IMR-90 (cell line): ENCODE measurements at regions not wholly inside any gene's neighbourhood (a gene's known extent, or its start where the extent isn't known, plus 50 kb on each side); places are given as distances from the start of the nearest gene placed in this dataset.

ENCODE experiments used
- ATAC-seq: fragments of 200-7000 bp; cut with Tn5 transposase; 2 replicates; pipeline ENCODE4 v1.9.1; 2020; ENCODE audit warnings: low read depth, mild to moderate bottlenecking, moderate library complexity
- BruUV-seq: library from RNA; stranded (reverse); fragments of 400-500 nt; replicated peaks from 2 replicates; lab custom pipeline; 2021; lab: Mats Ljungman, UMichigan
- CTCF ChIA-PET: fragments of 300-600 bp; formaldehyde crosslinking; extraction: SDS; loops from one replicate; lab custom pipeline; 2021; ENCODE audit warnings: antibody characterized with exemption; lab: Yijun Ruan, JAX
- POLR2A ChIA-PET: fragments of 300-600 bp; sonication (Branson Sonifier 250); formaldehyde crosslinking; loops from one replicate; lab custom pipeline; 2022; ENCODE audit warnings: antibody characterized with exemption; ENCODE audit not compliant: unreplicated experiment; lab: Charles Lee
- DNase-seq: peaks from one replicate; pipeline ENCODE4 v3.0.0; 2013
- H2AFZ ChIP-seq: replicated peaks from 2 replicates; pipeline ENCODE3; 2013; ENCODE audit warnings: low read length, mild to moderate bottlenecking; ENCODE audit not compliant: poor library complexity
- H2AK5ac ChIP-seq: 2 replicates; pipeline ENCODE4 v1.6.1; 2013; ENCODE audit warnings: low read depth, low read length, inconsistent platforms
- H2AK9ac ChIP-seq: replicated peaks from 2 replicates; pipeline ENCODE3; 2013; ENCODE audit warnings: mild to moderate bottlenecking, low read depth, low read length, moderate library complexity; ENCODE audit not compliant: poor library complexity
- H2BK120ac ChIP-seq: 2 replicates; pipeline ENCODE4 v1.6.1; 2013; ENCODE audit warnings: low read depth, low read length, inconsistent platforms
- H2BK15ac ChIP-seq: 3 replicates; pipeline ENCODE4 v1.6.1; 2013; ENCODE audit warnings: low read depth, low read length, inconsistent platforms
- H2BK20ac ChIP-seq: 2 replicates; pipeline ENCODE4 v1.6.1; 2013; ENCODE audit warnings: low read depth, mild to moderate bottlenecking, inconsistent platforms, low read length, moderate library complexity
- H2BK5ac ChIP-seq: 2 replicates; pipeline ENCODE4 v1.6.1; 2013; ENCODE audit warnings: mild to moderate bottlenecking, low read depth, low read length, inconsistent platforms; ENCODE audit not compliant: poor library complexity, severe bottlenecking
- H3K14ac ChIP-seq: replicated peaks from 2 replicates; pipeline ENCODE4 v1.6.1; 2013; ENCODE audit warnings: low read depth, low read length, inconsistent platforms
- H3K18ac ChIP-seq: 2 replicates; pipeline ENCODE4 v1.6.1; 2013; ENCODE audit warnings: low read depth, low read length, control low read depth
- H3K23ac ChIP-seq: 2 replicates; pipeline ENCODE4 v1.6.1; 2013; ENCODE audit warnings: low read depth, low read length, inconsistent platforms
- H3K27ac ChIP-seq: 2 replicates; pipeline ENCODE4 v1.5.1; 2013; ENCODE audit warnings: mild to moderate bottlenecking, control low read depth, low read length; ENCODE audit not compliant: insufficient read depth
- H3K27me3 ChIP-seq: 2 replicates; pipeline ENCODE4 v1.6.1; 2013; ENCODE audit warnings: low read length; ENCODE audit not compliant: control insufficient read depth, insufficient read depth
- H3K36me3 ChIP-seq: 2 replicates; pipeline ENCODE4 v1.6.1; 2013; ENCODE audit warnings: low read length, mixed read lengths; ENCODE audit not compliant: control insufficient read depth, insufficient read depth
- H3K4ac ChIP-seq: 2 replicates; pipeline ENCODE4 v1.6.1; 2013; ENCODE audit warnings: low read depth, low read length, inconsistent platforms
- H3K4me1 ChIP-seq: 2 replicates; pipeline ENCODE4 v1.6.1; 2013; ENCODE audit warnings: low read length, mixed read lengths; ENCODE audit not compliant: control insufficient read depth, insufficient read depth
- H3K4me2 ChIP-seq: 2 replicates; pipeline ENCODE4 v1.6.1; 2013; ENCODE audit warnings: low read depth, mild to moderate bottlenecking, control low read depth, low read length, moderate library complexity
- H3K4me3 ChIP-seq: 2 replicates; pipeline ENCODE4 v1.5.1; 2013; ENCODE audit warnings: low read depth, mild to moderate bottlenecking, control low read depth, low read length, moderate library complexity; ENCODE audit not compliant: insufficient read depth
- H3K56ac ChIP-seq: 2 replicates; pipeline ENCODE4 v1.6.1; 2013; ENCODE audit warnings: low read length, inconsistent platforms; ENCODE audit not compliant: insufficient read depth; ENCODE audit errors: extremely low read depth
- H3K79me1 ChIP-seq, 2 experiments: 2 replicates each; pipeline ENCODE4 v1.6.1; 2013; ENCODE audit warnings: low read length in 2 of 2, inconsistent platforms in 1 of 2, low read depth in 1 of 2
- H3K9ac ChIP-seq: 2 replicates; pipeline ENCODE4 v1.6.1; 2013; ENCODE audit warnings: low read depth, low read length, control low read depth
- H3K9me1 ChIP-seq: 2 replicates; pipeline ENCODE4 v1.6.1; 2013; ENCODE audit warnings: low read length, inconsistent platforms; ENCODE audit not compliant: insufficient read depth
- H3K9me3 ChIP-seq: 2 replicates; pipeline ENCODE4 v1.6.1; 2013; ENCODE audit warnings: low read length; ENCODE audit not compliant: control insufficient read depth, insufficient read depth
- H4K20me1 ChIP-seq: 2 replicates; pipeline ENCODE4 v1.6.1; 2013; ENCODE audit warnings: low read length, inconsistent platforms; ENCODE audit not compliant: insufficient read depth
- H4K5ac ChIP-seq: 2 replicates; pipeline ENCODE4 v1.6.1; 2013; ENCODE audit warnings: mild to moderate bottlenecking, low read depth, low read length, control low read depth
- H4K8ac ChIP-seq, 2 experiments: 2 replicates each; pipeline ENCODE4 v1.6.1; 2013; ENCODE audit warnings: low read depth in 2 of 2, low read length in 2 of 2, control low read depth in 1 of 2, inconsistent platforms in 1 of 2
- H4K91ac ChIP-seq: 2 replicates; pipeline ENCODE4 v1.6.1; 2013; ENCODE audit warnings: low read depth, low read length, inconsistent platforms; ENCODE audit not compliant: insufficient read depth
- BHLHE40 ChIP-seq: fragments of 150-350 bp; IDR thresholded peaks from 2 replicates; pipeline ENCODE4 v1.6.1; 2016; ENCODE audit warnings: mild to moderate bottlenecking, low read depth, low read length
- CEBPB ChIP-seq: IDR thresholded peaks from 2 replicates; pipeline ENCODE4 v1.6.1; 2012; ENCODE audit warnings: low read depth, low read length, improper control_type of control experiment
- CHD1 ChIP-seq: IDR thresholded peaks from 2 replicates; pipeline ENCODE4 v1.6.1; 2012; ENCODE audit warnings: low read depth, low read length, improper control_type of control experiment
- CTCF ChIP-seq: conservative IDR thresholded peaks from 2 replicates; pipeline ENCODE4 v1.5.1; 2012; ENCODE audit warnings: mild to moderate bottlenecking, low read depth, low read length, improper control_type of control experiment
- ELK1 ChIP-seq: fragments of 150-350 bp; IDR thresholded peaks from 2 replicates; pipeline ENCODE4 v1.6.1; 2016; ENCODE audit warnings: low read depth, mild to moderate bottlenecking, low read length, moderate library complexity, borderline replicate concordance
- MAFK ChIP-seq: IDR thresholded peaks from 2 replicates; pipeline ENCODE4 v1.6.1; 2012; ENCODE audit warnings: low read depth, low read length, improper control_type of control experiment
- MXI1 ChIP-seq: IDR thresholded peaks from 2 replicates; pipeline ENCODE4 v1.6.1; 2012; ENCODE audit warnings: low read depth, mild to moderate bottlenecking, low read length, moderate library complexity, borderline replicate concordance
- RAD21 ChIP-seq: IDR thresholded peaks from 2 replicates; pipeline ENCODE4 v1.6.1; 2012; ENCODE audit warnings: low read length, improper control_type of control experiment
- RCOR1 ChIP-seq: IDR thresholded peaks from 2 replicates; pipeline ENCODE4 v1.6.1; 2012; ENCODE audit warnings: mild to moderate bottlenecking, low read length, improper control_type of control experiment; ENCODE audit not compliant: insufficient replicate concordance
- RFX5 ChIP-seq: IDR thresholded peaks from 2 replicates; pipeline ENCODE4 v1.8.0; 2012; ENCODE audit warnings: low read depth, mild to moderate bottlenecking, low read length, moderate library complexity
- WGBS, 2 experiments: methylation state at CpG; one replicate each; pipeline versions ENCODE4 v1.1.5 to v1.1.7; 2013; ENCODE audit warnings: missing lambda C conversion rate in 2 of 2; ENCODE audit not compliant: insufficient read length in 1 of 2; ENCODE audit errors: extremely low coverage in 2 of 2; 5-methylcytosine and 5-hydroxymethylcytosine counted together
- dilution Hi-C: fragments of 300-500 bp; cut with HindIII; formaldehyde crosslinking; loops from one replicate; pipeline ENCODE4 v1.14.3; 2018; ENCODE audit warnings: low sequenced_read_pairs; ENCODE audit not compliant: unreplicated experiment
- in situ Hi-C: fragments of 300-500 bp; cut with MboI; formaldehyde crosslinking; loops from 3 replicates; pipeline ENCODE4 v1.14.3; 2019; ENCODE audit warnings: low sequenced_read_pairs, inconsistent platforms, mixed read lengths
- intact Hi-C: fragments of 100-400 bp; cut with micrococcal nuclease; formaldehyde crosslinking; loops from 2 replicates; pipeline ENCODE4 v1.10.0; 2022

DNA sequence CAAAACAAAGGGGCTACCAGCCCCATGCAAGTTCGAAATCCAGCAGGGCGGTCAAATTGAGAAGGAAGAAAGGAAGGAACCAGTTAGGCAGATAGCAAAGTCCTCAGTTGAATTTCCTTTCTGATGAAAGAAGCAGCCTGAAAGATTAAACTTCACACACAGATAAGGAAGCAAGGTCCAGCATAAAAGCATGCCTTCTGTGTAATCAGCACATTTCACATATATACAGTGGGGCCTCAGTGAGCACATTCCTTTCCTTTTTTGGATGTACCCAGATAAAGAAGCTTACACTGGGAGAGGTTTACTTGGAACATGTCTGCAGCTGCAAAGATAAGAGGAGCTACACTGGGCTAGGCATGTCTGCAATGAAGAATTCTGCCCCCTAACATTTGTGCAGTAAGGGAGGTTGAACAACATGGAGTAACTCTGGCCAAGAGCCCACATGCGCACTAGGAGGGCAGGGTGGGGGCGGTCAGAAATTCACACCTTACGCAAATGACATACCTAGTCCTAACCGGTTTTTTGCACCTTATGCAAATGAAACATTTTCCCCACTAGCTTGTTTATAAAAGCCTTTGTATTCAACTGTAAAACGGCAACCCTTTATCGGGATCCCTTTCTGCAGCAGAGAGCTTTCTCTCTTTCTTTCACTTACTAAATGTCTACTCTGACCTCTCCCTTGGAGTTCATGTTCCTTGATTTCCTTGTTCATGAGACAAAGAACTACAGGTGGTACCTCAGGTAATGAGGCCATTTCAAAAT is 149.7 kb upstream of the FBXL17 start:
- peak overlapping the region; percentile 87 for H2AK5ac ChIP-seq
- dilution Hi-C loops: no loop called here
- peak overlapping the region; percentile 96 for H3K56ac ChIP-seq
- H3K14ac ChIP-seq: peak overlapping the region; percentile 97
- no peaks in the 10 kb centered on the region for H3K79me1 ChIP-seq
- H3K36me3 ChIP-seq: no peaks in the 10 kb centered on the region
- in situ Hi-C loops: no loop called here
- H3K18ac ChIP-seq: peak overlapping the region; percentile 98
- peak overlapping the region; percentile 98 for H2BK15ac ChIP-seq
- H3K9me1 ChIP-seq: no peaks in the 10 kb centered on the region; the same call in 1 of the 2 replicates
- no peaks in the 10 kb centered on the region; the same call in 1 of the 2 replicates for H3K9me3 ChIP-seq
- ATAC-seq (peak; percentile 95), DNase-seq (peak; percentile 91)
- WGBS, 2 experiments: 52% methylated on average over 3 of the region's 8 CpGs; no CpG with 5 or more reads in 1 of the 2 experiments
- ChIA-PET CTCF (interaction anchor here (0.5 to 0.6 kb wide), 2 partner anchors 484 to 921 kb away, joined by 3 read pairs; no protein-coding TSS in a partner anchor), POLR2A (no interaction called here)
- peak overlapping the region; percentile 80 for H3K9ac ChIP-seq
- peak overlapping the region; percentile 96 to 98 for H4K8ac ChIP-seq
- H3K4ac ChIP-seq: peak overlapping the region; percentile 98
- H2BK20ac ChIP-seq: peak overlapping the region; percentile 98
- no peaks in the 10 kb centered on the region for H3K27me3 ChIP-seq
- H3K4me3 ChIP-seq: no peak overlapping the region
- peak overlapping the region; percentile 99 for H2BK120ac ChIP-seq
- H2BK5ac ChIP-seq: peak overlapping the region; percentile 99
- intact Hi-C loops: loop anchor here (1.0 kb wide), 1 partner anchor 29 kb away; no protein-coding TSS in a partner anchor
- peak overlapping the region; percentile 97 for H4K91ac ChIP-seq
- H4K20me1 ChIP-seq: no peaks in the 10 kb centered on the region
- peak overlapping the region; percentile 35; the same call in 1 of the 2 replicates for H3K4me2 ChIP-seq
- H2AK9ac ChIP-seq: peak overlapping the region; percentile 92
- no peak for TF ChIP-seq RAD21
- TF ChIP-seq MXI1: no peak
- no peak for TF ChIP-seq RCOR1
- TF ChIP-seq MAFK: peak; percentile 72
- TF ChIP-seq CEBPB: 0 out of 2 replicates have a peak, but pooled peaks have one; percentile 16
- no peak for TF ChIP-seq CHD1
- no peak for TF ChIP-seq CTCF
- TF ChIP-seq RFX5: no peak
- TF ChIP-seq ELK1: no peak
- TF ChIP-seq BHLHE40: peak; percentile 55; the same call in 1 of the 2 replicates
- peak overlapping the region; percentile 78 for H2AFZ ChIP-seq
- H4K5ac ChIP-seq: peak overlapping the region; percentile 98
- H3K23ac ChIP-seq: peak overlapping the region; percentile 88
- no TSS peak for BruUV-seq
- H3K27ac ChIP-seq: peak overlapping the region; percentile 96
- peaks cover 18% of the 10 kb centered on the region for H3K4me1 ChIP-seq
